Ovary (tissue), 3 donors: ENCODE measurements at regions not wholly inside any gene's neighbourhood (a gene's known extent, or its start where the extent isn't known, plus 50 kb on each side); places are given as distances from the start of the nearest gene placed in this dataset.

Experiments used
- POLR2A ChIP-seq: fragments of 450-650 bp; IDR thresholded peaks from one replicate; pipeline ENCODE4 v1.6.1; 2017; ENCODE audit warnings: antibody characterized with exemption, mild to moderate bottlenecking, moderate library complexity
- TF ChIP-seq, protein P1 (sequence below), 3 donors: fragments of 450-650 bp in 2 of 3; fragments of 200-600 bp in 1 of 3; IDR thresholded peaks; one replicate each; pipeline versions ENCODE4 v1.5.1 to v1.8.0; 2016 to 2022; ENCODE audit warnings: antibody characterized with exemption in 3 of 3, mild to moderate bottlenecking in 1 of 3
- donor health status: DM: no; HTN: no; CAD: no.

DNA sequence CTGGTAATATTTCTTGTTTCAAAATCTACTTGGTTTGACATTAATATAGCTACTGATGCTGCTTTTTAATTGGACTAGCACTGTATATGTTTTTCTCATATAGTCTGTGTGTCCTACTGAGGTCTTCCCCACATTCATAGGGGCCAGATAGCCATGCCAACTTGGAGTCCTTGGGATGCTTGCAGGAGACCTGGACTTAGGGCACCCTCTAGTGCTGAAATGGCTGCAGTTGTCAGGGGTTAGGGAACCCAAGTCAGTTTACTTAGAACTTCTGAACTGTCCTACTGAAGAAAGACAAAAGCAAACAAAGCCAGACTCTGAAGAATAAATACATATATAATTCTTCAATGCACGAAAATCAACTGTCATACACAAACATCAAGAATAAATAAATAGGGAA lies 279.9 kb upstream of the SYT1 start:
- TF ChIP-seq POLR2A = no peak
- TF ChIP-seq, protein P1, sequence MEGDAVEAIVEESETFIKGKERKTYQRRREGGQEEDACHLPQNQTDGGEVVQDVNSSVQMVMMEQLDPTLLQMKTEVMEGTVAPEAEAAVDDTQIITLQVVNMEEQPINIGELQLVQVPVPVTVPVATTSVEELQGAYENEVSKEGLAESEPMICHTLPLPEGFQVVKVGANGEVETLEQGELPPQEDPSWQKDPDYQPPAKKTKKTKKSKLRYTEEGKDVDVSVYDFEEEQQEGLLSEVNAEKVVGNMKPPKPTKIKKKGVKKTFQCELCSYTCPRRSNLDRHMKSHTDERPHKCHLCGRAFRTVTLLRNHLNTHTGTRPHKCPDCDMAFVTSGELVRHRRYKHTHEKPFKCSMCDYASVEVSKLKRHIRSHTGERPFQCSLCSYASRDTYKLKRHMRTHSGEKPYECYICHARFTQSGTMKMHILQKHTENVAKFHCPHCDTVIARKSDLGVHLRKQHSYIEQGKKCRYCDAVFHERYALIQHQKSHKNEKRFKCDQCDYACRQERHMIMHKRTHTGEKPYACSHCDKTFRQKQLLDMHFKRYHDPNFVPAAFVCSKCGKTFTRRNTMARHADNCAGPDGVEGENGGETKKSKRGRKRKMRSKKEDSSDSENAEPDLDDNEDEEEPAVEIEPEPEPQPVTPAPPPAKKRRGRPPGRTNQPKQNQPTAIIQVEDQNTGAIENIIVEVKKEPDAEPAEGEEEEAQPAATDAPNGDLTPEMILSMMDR (IDR thresholded peaks at IDR 0.05) = no peak
